Lower leg skin (tissue), 3 donors: ENCODE measurements at regions not wholly inside any gene's neighbourhood (a gene's known extent, or its start where the extent isn't known, plus 50 kb on each side); places are given as distances from the start of the nearest gene placed in this dataset.

ENCODE experiments used
- POLR2A ChIP-seq, 2 donors: fragments of 450-650 bp; IDR thresholded peaks; one replicate each; pipeline ENCODE4 v1.6.1; 2016 to 2017; ENCODE audit warnings: antibody characterized with exemption in 2 of 2, mild to moderate bottlenecking in 1 of 2, moderate library complexity in 1 of 2
- TF ChIP-seq, protein P1 (sequence below), 3 donors: fragments of 450-650 bp; IDR thresholded peaks; one replicate each; pipeline ENCODE4 v1.5.1; 2016; ENCODE audit warnings: antibody characterized with exemption in 3 of 3, mild to moderate bottlenecking in 3 of 3, moderate library complexity in 2 of 3

DNA sequence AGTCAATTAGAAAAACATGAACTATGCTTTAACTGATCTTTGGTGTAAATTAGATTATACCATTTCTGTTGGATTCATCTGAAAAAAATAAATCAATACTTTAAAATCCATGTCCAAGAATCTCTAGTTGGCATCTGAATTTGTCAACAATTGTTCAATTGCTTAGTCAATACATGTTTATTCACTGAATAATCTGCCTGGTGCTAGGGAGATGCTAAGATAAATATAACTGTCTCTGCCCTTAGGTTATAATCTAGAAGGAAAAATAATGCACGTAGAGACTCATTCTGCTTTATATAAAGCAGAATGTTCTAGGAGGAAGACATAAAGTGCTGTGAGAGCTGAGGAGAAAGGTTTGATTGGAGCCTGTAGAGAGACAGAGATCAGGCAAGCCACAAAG is 537.2 kb upstream of the IL12A start:
- TF ChIP-seq, protein P1, sequence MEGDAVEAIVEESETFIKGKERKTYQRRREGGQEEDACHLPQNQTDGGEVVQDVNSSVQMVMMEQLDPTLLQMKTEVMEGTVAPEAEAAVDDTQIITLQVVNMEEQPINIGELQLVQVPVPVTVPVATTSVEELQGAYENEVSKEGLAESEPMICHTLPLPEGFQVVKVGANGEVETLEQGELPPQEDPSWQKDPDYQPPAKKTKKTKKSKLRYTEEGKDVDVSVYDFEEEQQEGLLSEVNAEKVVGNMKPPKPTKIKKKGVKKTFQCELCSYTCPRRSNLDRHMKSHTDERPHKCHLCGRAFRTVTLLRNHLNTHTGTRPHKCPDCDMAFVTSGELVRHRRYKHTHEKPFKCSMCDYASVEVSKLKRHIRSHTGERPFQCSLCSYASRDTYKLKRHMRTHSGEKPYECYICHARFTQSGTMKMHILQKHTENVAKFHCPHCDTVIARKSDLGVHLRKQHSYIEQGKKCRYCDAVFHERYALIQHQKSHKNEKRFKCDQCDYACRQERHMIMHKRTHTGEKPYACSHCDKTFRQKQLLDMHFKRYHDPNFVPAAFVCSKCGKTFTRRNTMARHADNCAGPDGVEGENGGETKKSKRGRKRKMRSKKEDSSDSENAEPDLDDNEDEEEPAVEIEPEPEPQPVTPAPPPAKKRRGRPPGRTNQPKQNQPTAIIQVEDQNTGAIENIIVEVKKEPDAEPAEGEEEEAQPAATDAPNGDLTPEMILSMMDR (IDR thresholded peaks at IDR 0.05), result no peak
- TF ChIP-seq POLR2A (IDR thresholded peaks at IDR 0.05), result no peak
